Adipocyte (in vitro differentiated cells): ENCODE measurements at regions not wholly inside any gene's neighbourhood (a gene's known extent, or its start where the extent isn't known, plus 50 kb on each side); places are given as distances from the start of the nearest gene placed in this dataset.

ENCODE experiments used
- DNase-seq: peaks from one replicate; pipeline ENCODE4 v3.0.0-alpha.2; 2015; ENCODE audit warnings: low read depth
- H3K27me3 ChIP-seq: replicated peaks from 2 replicates; pipeline ENCODE4 v1.7.0; 2013; ENCODE audit warnings: mild to moderate bottlenecking, low read length, moderate library complexity; ENCODE audit not compliant: control insufficient read depth, insufficient read depth
- H3K36me3 ChIP-seq: 2 replicates; pipeline ENCODE4 v1.7.0; 2013; ENCODE audit warnings: low read length, mild to moderate bottlenecking, moderate library complexity; ENCODE audit not compliant: control insufficient read depth, insufficient read depth, severe bottlenecking
- H3K4me1 ChIP-seq: 2 replicates; pipeline ENCODE4 v1.7.0; 2013; ENCODE audit warnings: mild to moderate bottlenecking, low read length, moderate library complexity; ENCODE audit not compliant: control insufficient read depth, insufficient read depth
- H3K4me3 ChIP-seq: 2 replicates; pipeline ENCODE4 v1.7.0; 2013; ENCODE audit warnings: mild to moderate bottlenecking, low read length, moderate library complexity
- H3K9ac ChIP-seq: 2 replicates; pipeline ENCODE4 v1.7.0; 2013; ENCODE audit warnings: mild to moderate bottlenecking, low read length, moderate library complexity
- H3K9me3 ChIP-seq: 2 replicates; pipeline ENCODE4 v1.7.0; 2013; ENCODE audit warnings: mild to moderate bottlenecking, low read length, moderate library complexity; ENCODE audit not compliant: control insufficient read depth

GRCh38 chr2:239678666-239679296 lies 278.0 kb upstream of the HDAC4 start:
- Histone ChIP-seq H3K4me3 (no peak overlapping the region), H3K4me1 (no peaks in the 10 kb centered on the region), H3K36me3 (no peaks in the 10 kb centered on the region), H3K9me3 (peaks cover 7% of the 10 kb centered on the region), H3K27me3 (peaks cover 15% of the 10 kb centered on the region), H3K9ac (no peak overlapping the region)
- DNase-seq: no peak

GRCh38 chr2:239678186-239678490 lies 277.3 kb upstream of the HDAC4 start:
- Histone ChIP-seq H3K36me3 (no peaks in the 10 kb centered on the region), H3K27me3 (peaks cover 15% of the 10 kb centered on the region), H3K9me3 (peaks cover 7% of the 10 kb centered on the region), H3K4me3 (no peak overlapping the region), H3K9ac (no peak overlapping the region), H3K4me1 (no peaks in the 10 kb centered on the region)
- no peak for DNase-seq

DNA sequence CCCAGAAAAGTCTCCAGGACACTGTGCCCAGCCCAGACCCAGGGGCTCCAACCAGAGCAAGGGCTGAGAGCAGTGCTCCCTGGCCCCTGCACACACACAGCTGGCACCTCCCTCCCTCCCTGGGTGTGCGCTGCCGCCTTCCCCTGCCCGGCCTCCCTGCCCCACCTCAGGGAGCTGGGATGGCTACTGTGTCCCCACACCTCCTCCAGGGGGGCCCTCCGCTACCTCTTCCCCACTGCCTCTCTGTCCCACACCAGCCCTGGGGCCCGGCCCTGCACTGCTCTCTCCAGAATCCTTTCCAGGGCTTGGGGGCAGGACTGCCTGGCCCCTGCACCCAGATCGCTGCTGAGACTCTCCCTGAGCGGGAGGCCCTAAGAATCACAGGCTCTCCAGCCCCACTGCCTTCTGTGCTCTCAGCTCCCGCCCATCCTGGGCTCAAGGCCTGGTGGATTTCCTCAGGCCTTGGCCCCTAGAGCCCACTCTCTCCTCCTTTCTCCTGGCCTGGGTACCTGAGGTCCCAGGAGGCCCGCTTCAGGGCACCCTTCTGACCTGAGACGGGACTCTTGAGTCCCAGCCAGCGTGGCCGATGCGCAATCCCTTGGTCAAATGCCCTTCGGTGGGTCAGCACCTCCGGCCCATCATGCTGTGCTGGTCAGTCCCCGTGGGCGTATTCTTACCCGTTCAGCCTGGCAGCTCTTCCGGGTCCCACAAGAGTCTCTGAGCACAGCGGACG lies 276.8 kb upstream of the HDAC4 start:
- no peak overlapping the region for H3K4me3 ChIP-seq
- no peak overlapping the region for H3K9ac ChIP-seq
- peaks cover 6% of the 10 kb centered on the region for H3K9me3 ChIP-seq
- H3K36me3 ChIP-seq: no peaks in the 10 kb centered on the region
- H3K4me1 ChIP-seq: no peaks in the 10 kb centered on the region
- no peak for DNase-seq
- peaks cover 15% of the 10 kb centered on the region for H3K27me3 ChIP-seq

GRCh38 chr2:239676716-239677452 lies 276.1 kb upstream of the HDAC4 start:
- Histone ChIP-seq H3K36me3 (no peaks in the 10 kb centered on the region), H3K4me3 (no peak overlapping the region), H3K9me3 (no peaks in the 10 kb centered on the region), H3K4me1 (no peaks in the 10 kb centered on the region), H3K27me3 (peaks cover 15% of the 10 kb centered on the region), H3K9ac (no peak overlapping the region)
- DNase-seq: no peak

DNA sequence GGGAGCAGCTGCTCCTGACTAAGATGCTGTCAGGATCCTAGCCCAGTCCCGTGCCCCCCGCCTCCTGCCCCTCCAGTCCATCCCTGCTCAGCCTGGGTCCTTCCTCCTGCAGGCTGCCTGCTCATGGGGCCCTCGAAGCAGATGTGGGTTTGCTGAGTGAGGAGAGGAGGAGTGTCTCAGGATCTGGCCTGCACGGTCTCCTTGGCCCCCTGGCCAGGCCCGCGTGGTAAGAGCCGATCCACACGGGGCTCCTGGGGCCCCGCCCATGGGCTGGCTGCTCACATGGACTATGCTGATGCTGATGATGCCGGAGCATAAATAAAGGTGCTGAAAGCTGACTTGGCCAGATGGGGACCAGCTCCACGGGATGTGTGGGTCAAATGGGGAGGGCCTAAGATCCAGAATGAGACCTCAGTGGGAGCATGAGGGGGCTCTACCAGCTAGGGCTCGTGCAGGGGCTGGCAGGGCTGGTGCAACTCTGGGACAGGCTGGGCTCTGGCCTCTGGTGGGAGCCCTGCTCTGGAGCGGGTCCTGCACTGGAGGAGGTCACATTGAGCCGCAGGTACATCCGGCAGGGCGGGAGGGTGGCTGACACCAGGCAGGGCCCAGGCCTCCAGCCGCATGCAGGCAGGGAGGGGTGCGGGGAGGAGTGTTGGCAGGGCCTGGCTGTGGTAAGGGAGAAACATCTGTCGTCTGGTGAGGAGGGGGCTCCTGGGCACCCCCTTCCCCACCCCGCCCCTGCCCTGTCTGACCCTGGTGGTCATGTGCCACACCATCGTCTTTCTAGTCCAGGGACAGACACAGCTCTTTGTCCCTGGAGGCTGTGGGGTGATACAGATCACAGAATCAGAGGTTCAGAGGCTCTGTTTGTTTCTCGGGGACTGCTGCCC lies 275.3 kb upstream of the HDAC4 start:
- Histone ChIP-seq H3K4me1 (no peaks in the 10 kb centered on the region), H3K4me3 (no peak overlapping the region), H3K9me3 (no peaks in the 10 kb centered on the region), H3K27me3 (peaks cover 11% of the 10 kb centered on the region), H3K36me3 (no peaks in the 10 kb centered on the region), H3K9ac (no peak overlapping the region)
- no peak for DNase-seq

DNA sequence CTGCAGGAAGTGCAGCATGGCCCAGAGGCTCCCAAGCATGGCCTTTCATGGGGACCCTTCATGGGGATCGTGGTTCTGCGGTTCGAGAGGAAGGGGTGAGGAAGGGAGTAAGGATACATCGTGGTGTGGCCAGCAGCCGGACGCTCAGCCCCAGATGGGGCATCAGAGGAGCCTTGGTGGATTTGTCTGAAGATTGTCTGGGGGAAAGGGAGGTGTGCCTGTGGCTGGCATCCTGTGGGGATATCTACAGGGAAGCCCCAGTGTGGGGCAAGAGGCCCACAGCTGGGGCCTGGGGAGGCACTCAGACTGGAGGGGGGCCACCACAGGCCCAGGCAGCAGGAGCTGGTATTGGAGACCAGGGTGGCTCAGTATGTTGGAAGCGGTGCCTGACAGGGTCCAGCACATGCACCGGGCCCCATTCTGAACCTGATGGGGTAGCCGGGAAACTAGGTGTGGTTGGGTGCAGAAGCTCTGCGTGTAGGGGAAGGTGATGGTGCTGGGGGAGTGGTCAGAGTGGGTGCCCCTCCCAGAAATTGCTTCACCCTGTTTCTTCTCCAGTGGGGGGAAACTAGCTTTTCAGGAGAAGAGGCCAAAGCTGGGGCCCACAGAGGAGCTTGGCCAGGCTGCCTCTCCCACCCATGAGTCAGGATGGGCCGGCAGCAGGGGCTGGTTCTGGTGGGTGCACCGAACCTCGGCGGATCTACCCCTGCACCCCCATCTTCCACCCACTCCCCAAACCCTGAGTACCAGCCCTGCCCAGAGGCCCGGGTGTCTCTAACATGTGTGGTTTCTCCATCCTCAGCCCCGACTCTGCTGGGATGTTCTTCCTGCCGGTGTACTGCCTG lies 274.4 kb upstream of the HDAC4 start:
- Histone ChIP-seq H3K4me3 (no peak overlapping the region), H3K9me3 (no peaks in the 10 kb centered on the region), H3K36me3 (no peaks in the 10 kb centered on the region), H3K27me3 (peaks cover 16% of the 10 kb centered on the region), H3K9ac (no peak overlapping the region), H3K4me1 (no peaks in the 10 kb centered on the region)
- no peak for DNase-seq

DNA sequence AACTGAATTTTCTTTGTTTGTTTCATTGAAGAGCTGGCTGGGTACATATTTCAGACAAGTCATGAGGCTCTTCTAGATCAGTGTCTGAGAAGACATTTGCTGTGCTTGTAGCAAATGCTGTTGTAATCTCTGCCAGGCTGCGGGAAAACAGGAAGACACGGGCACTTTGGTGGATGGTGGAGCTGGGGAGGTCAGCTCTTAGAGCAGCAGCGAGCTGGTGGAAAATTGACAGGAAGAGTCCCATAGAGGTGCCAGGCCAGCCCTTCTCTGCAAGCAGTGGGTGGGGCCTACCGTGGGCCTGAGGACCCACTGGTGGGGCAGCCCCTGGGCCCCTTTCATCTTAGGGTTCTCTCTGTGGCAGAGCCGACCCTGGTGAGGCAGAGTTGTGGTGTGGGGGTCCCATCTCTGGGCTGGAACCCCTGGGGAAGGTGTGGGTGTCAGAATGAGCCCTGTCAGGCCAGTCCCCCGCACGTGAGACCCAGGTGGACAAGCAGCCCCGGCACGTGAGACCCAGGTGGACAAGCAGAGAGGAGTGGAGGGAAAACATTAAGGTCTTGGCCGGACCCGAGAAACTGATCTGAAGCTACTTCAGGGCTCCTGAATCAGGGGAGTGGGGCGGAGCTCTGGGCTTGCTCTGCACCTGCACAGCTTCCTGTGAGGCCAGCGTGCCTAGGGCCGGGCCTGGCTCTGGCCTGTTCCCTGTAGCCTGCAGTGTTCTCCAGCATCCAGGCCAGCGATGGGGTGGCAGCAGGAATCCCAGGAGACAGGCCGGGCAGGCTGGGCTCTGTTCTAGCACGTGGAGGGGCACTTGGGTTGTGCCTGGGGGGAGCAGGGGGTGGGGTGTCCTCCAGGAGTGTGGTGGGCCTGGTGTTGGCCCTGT lies 273.5 kb upstream of the HDAC4 start:
- no peaks in the 10 kb centered on the region for H3K4me1 ChIP-seq
- peaks cover 15% of the 10 kb centered on the region for H3K27me3 ChIP-seq

DNA sequence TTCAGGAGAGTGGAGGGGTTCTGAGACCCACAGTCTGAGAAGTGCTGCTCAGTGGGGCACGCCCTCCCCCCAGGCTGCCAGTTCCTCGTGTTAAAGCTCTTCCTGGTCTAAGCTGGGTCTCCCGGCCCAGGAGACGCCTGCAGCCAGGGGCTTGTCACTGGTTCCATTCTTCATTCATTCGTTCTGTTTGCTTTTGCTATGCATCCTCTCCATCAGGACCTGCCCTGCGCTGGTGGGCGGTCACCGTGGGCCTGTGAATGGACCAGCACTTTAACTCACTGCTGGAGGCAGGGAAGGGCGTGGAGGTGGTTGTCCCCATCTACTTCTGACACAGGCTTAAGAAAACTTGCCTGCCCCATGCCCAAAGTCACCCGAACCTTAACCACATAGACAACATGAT lies 272.8 kb upstream of the HDAC4 start:
- Histone ChIP-seq H3K27me3 (peaks cover 20% of the 10 kb centered on the region), H3K4me1 (no peaks in the 10 kb centered on the region), H3K36me3 (no peaks in the 10 kb centered on the region), H3K9me3 (no peaks in the 10 kb centered on the region), H3K4me3 (no peak overlapping the region), H3K9ac (no peak overlapping the region)
- DNase-seq: no peak

More for the DNA sequence above, 273.5 kb upstream of the HDAC4 start:
- Histone ChIP-seq H3K4me3 (no peak overlapping the region), H3K9ac (no peak overlapping the region), H3K9me3 (no peaks in the 10 kb centered on the region), H3K36me3 (no peaks in the 10 kb centered on the region)
- no peak for DNase-seq

DNA sequence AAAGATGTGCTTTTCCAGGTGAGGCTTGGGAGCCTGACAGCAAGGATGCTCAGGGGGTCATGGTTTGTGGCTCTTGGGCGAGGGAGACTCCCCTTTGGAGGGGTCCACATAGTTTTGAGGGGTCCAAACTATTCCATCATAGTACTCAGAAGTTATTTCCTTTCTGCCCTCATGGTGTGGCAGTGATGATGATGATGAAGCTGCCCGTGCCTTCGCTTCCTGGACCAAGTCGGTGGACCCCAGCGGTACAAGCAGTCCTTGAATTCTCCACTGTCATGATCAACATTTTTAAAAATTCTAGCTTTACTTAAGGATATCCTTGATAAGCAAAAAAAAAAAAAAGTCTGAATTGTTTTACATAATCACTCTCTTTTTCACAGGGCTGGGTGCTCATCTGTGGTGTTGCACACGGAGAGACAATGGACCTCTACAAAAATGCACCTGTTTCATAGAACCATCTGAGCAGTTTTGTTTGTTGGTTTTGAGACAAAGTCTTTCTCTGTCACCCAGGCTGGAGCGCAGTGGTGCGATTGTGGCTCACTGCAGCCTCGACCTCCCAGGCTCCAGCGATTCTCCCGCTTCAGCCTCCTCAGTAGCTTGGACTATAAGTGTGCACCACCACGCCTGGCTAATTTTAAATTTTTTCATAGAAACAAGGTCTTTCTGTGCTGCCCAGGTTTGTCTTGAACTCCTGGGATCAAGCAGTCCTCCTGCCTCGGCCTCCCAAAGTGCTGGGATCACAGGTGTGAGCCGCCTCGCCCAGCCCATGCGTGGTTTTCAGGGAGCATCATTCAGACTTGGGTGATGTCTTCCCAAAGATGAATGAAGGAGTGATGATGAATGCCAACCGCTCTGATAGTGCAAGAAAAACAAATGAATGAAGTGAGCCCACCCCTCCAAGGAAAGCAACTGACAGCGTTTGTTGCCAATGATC lies 271.4 kb upstream of the HDAC4 start:
- no peak overlapping the region for H3K9ac ChIP-seq
- no peak overlapping the region for H3K4me3 ChIP-seq
- H3K36me3 ChIP-seq: no peaks in the 10 kb centered on the region
- peaks cover 20% of the 10 kb centered on the region for H3K27me3 ChIP-seq
- DNase-seq: no peak
- H3K9me3 ChIP-seq: no peaks in the 10 kb centered on the region
- H3K4me1 ChIP-seq: no peaks in the 10 kb centered on the region
